ENCODE measurements at regions not wholly inside any gene's neighbourhood (a gene's known extent, or its start where the extent isn't known, plus 50 kb on each side); places are given as distances from the start of the nearest gene placed in this dataset.
"Not testable (repeated sequence)": the region's sequence is repeated elsewhere in the genome, so short reads cannot be mapped to it uniquely, and the experiment has no call there.

- no peak for DNase-seq
Observed at GRCh38 chrY:12464155-12464554, 236.9 kb upstream of the USP9Y start.

GRCh38 chrY:12465706-12466105 is 235.3 kb upstream of the USP9Y start:
- DNase-seq, result no peak

GRCh38 chrY:12469081-12469480 is 231.9 kb upstream of the USP9Y start:
- no peak for DNase-seq

- no peak for DNase-seq
Observed at GRCh38 chrY:12474472-12474871, 226.6 kb upstream of the USP9Y start.

- DNase-seq, result peak in 2 of 3 donors; percentile 1 to 3
Observed at GRCh38 chrY:12479382-12479781, 221.6 kb upstream of the USP9Y start.

- no peak for DNase-seq
Observed at GRCh38 chrY:12483394-12483793, 217.6 kb upstream of the USP9Y start.

- no peak for DNase-seq
Observed at GRCh38 chrY:12490558-12491209, 210.3 kb upstream of the USP9Y start.

GRCh38 chrY:12492218-12492617 is 208.8 kb upstream of the USP9Y start:
- DNase-seq, result no peak

GRCh38 chrY:12496007-12496406 is 205.0 kb upstream of the USP9Y start:
- no peak for DNase-seq

- no peak for DNase-seq
Observed at GRCh38 chrY:12500096-12500495, 200.9 kb upstream of the USP9Y start.

- not testable (repeated sequence) for DNase-seq
Observed at GRCh38 chrY:12504028-12504427, 197.0 kb upstream of the USP9Y start.

GRCh38 chrY:12517338-12517737 is 183.7 kb upstream of the USP9Y start:
- DNase-seq, result no peak

GRCh38 chrY:12525206-12525605 is 175.8 kb upstream of the USP9Y start:
- DNase-seq, result no peak

- no peak for DNase-seq
Observed at GRCh38 chrY:12526362-12527063, 174.5 kb upstream of the USP9Y start.

- no peak for DNase-seq
Observed at GRCh38 chrY:12537226-12537854, 163.7 kb upstream of the USP9Y start.

- no peak for DNase-seq
Observed at GRCh38 chrY:12546746-12547420, 154.1 kb upstream of the USP9Y start.

GRCh38 chrY:12552471-12553283 is 148.4 kb upstream of the USP9Y start:
- no peak for DNase-seq

GRCh38 chrY:12553909-12554308 is 147.1 kb upstream of the USP9Y start:
- no peak for DNase-seq

- no peak for DNase-seq
Observed at GRCh38 chrY:12555005-12555404, 146.0 kb upstream of the USP9Y start.

- no peak for DNase-seq
Observed at GRCh38 chrY:12559007-12559406, 142.0 kb upstream of the USP9Y start.

- DNase-seq, result no peak
Observed at GRCh38 chrY:12576278-12576677, 124.8 kb upstream of the USP9Y start.

GRCh38 chrY:12593532-12594216 is 107.4 kb upstream of the USP9Y start:
- DNase-seq, result no peak
